Hepatic stellate cell (primary cell): ENCODE measurements at regions not wholly inside any gene's neighbourhood (a gene's known extent, or its start where the extent isn't known, plus 50 kb on each side); places are given as distances from the start of the nearest gene placed in this dataset.
"Not testable (repeated sequence)": the region's sequence is repeated elsewhere in the genome, so short reads cannot be mapped to it uniquely, and the experiment has no call there.

Source experiments
- DNase-seq: peaks from one replicate; pipeline ENCODE4 v3.0.0; 2011; ENCODE audit warnings: low spot score

DNA sequence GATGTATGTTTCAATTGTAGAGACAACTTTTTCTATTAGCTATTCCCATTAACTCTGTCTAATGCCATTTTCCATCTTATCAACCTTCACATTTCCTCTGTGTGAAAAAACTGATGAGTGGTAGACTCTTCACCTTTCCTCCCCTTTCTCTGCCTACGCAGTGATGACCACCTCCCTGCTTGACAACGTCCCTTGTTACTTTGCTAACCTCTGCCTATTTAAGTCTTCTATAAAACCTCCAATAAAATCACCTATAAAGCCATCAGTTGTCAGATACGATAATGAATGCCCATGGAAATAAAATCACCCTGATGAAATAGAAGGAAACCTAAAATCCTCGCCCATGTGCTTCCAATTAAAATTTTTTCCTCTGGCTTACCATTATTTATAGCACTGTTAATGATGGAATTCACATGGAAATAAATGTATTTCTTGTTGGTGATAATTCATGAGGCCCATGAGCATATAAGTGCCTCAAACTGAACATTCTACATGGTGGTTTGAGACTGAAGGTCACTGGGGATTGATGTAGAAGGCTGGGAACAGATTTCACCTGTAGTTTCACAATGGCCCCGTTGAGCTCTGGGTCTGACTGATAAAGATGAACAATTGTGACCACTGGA, 1454.0 kb upstream of the SEL1L start:
- DNase-seq = no peak

DNA sequence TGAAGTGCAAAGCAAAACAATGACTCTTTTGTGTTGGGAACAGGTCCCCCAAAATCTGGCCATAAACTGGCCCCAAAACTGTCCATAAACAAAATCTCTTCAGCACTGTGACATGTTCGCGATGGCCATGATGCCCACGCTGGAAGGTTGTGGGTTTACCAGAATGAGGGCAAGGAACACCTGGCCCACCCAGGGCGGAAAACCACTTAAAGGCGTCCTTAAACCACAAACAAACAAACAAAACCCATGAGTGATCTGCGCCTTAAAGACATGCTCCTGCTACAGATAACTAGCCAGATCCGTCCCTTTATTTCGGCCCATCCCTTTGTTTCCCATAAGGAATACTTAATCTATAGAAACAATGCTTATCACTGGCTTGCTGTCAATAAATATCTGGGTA, 1460.9 kb upstream of the SEL1L start:
- not testable (repeated sequence) for DNase-seq

DNA sequence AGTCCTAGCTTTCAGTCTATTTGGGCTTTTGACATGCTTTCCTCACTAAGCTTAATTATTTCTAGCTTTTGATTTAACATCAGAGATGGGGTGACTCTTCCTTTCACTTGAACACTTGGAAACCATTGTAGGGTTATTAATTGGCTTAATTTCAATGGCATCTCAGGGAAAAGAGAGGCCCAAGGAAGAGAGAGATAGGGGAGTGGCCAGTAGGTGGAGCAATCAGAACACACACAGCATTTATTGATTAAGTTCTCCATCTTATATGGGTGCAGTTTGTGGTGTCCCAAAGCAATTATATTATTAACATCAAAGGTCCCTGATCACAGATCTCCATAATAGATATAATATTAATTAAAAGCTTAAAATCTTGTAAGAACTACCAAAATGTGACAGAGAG, 1466.1 kb upstream of the SEL1L start:
- no peak for DNase-seq

DNA sequence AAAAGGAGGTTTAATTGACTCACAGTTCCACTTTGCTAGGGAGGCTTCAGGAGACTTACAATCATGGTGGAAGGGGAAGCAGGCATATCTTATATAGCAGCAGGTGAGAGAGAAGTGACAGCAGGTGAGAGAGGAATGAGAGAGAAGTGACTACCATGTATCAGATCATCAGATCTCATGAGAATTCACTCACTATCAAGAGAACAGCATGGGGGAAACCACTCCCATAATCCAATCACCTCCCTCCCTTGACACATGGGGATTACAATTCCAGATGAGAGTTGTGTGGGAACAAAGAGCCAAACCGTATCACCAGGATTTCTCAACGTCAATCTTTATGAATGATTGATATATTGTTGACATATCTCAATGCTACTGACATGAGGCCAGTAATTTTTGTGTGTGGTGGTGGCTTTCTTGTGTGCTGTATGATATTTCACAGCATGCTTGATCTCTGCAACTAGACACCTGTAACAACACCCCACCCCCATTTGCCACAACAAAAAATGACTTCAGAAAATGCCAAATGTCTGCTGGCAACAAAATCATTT, 1470.9 kb upstream of the SEL1L start:
- no peak for DNase-seq

DNA sequence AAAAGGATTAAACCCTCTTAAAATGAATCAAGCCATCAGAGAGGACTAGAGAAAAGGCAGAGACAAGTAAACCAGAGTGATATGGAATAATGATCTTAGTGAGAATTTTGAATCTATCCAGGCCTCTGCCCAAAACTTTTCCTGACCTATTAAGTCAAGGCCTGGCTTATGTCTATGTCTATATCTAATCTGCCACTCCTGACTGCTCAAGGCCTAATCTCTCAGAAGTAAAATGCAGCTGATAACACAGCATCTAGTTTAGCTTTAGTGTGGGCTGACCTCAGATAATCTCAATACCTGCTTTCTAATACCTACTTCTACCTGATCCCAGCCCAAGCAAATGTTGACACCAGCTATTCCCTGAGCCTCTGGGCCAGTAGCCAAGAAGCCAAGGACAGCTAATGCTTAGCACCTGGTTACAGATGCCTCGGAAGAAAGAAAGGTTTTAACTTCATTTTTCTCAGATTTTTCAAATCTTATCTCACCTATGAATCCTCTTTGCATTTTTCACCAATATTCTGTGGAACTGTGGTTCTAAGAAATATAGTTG, 1472.5 kb upstream of the SEL1L start:
- no peak for DNase-seq

DNA sequence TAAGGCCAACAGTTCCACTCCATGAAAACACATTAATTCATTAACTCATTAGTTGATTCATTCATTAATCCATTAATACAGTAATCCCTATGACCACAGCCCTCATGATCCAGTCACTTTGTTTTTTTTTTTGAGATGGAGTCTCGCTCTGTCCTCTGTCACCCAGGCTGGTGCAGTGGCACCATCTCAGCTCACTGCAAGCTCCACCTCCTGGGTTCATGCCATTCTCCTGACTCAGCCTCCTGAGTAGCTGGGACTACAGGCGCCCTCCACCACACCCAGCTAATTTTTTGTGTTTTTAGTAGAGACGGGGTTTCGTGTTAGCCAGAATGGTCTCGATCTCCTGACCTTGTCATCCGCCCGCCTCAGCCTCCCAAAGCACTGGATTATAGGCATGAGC, 1473.4 kb upstream of the SEL1L start:
- DNase-seq = not testable (repeated sequence)

DNA sequence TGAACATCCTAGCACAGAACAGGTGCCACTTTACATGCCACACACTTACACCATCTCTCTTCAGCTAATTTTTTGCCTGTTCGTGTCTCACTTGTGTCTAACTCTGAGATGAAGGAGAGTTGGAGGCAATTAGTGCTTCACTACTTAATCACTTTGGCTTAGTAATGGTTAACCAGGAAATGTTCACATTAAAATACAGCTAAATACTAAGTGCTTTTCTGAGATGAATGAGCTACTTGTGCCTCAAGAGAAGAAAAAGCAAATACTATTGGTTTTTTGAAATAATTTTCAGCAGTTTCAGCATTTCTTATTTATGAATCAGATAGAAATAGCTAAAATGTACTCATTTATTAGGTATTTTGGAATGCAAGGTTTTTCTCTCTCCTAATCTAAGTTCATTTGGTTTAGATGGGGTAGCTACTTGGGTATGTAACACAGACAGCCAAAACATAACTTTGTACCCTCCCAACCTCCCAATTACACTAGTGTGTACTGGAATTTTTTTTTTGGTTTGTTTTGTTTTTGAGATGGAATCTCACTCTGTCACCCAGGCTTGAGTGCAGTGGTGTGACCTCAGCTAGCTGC, 1474.1 kb upstream of the SEL1L start:
- DNase-seq = no peak

DNA sequence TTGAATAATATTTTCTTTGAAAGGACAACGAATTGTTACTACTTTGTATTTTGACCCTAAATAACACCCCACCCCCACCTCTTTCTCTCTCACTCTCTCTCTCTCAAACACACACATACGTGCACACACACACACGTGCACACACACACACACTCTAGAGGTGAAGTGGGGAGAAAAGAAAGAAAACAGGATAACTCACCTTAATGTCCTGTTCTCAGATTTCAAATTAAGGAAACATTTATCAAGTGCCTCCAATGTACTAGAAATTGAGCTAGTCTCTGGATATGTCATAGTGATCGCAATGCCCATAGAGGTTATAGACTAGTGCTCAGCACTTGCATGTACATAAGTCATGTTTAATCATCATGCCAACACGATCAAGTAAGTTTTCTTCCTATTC, 1483.6 kb upstream of the SEL1L start:
- DNase-seq = no peak

DNA sequence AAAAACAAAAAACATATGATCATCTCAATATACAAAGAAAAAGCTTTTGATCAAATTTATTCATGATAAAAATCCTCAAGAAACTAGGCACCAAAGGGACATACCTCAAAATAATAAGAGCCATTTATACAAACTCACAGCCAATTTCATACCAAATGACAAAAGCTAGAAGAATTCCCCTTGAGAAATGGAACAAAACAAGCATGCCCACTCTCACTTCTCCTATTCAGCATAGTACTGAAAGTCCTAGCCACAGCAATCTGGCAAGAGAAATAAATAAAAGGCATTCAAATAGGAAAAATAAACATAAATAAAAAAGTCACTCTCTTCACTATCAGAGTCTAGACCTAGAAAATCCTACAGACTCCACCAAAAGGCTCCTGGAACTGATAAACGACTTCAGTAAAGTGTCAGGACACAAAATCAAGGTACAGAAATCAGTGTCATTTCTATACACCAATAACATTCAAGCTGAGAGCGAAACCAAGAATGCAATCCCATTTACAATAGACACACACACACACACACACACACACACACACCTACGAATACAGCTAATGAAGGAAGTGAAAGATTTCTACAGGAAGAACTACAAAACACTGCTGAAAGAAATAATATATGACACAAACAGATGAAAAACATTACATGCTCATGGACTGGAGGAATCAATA, 1486.2 kb upstream of the SEL1L start:
- no peak for DNase-seq

DNA sequence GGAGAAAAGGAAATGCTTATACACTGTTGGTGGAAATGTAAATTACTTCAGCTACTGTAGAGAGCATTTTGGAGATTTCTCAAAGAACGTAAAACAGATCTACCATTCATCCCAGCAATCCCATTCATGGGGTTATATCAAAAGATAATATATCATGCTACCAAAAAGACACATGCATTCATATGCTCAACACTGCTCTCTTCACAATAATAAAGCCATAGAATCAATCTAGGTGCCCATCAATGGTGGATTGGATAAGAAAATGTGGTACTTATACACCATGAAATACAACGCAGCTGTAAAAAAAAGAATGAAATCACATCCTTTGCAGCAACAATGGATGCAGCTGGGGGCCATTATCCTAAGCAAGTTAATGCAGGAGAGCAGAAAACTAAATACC, 1487.7 kb upstream of the SEL1L start:
- DNase-seq = no peak

DNA sequence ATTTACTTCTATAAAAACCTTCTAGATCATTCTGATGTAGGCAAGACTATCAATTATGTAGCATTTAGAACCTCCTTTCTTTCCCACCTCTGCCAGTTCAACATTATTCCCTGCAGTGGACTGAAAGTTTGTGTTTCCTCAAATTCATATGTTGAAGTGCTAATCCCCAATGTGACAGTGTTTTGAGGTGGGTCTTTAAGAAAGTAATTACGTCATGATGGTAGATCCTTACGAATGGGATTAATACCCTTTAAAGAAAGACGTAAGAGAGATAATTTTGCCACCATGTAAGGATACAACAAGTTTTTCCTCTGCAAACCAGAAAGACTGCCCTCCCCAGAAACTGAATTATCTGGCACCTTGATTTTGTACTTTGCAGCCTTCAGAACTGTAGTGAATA, 1489.7 kb upstream of the SEL1L start:
- no peak for DNase-seq

DNA sequence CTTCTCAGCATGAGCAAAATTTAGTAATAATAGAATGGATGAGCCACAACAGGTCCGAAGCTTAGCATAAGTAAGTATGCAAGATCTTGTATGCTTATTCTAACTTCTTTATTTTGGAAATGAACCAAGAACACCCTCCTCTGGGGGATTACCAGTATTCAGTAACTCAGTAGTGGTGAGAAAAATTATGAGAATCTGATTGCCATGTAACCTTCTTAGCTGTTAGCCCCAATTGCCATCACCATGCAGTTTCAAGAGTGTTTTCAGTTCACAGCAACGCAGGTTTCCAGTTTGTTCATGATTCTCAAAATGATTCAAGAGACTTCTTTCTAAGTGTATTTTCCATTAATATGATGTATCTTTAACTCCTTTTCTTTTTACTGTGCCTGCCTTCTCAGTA, 1507.6 kb upstream of the SEL1L start:
- no peak for DNase-seq

DNA sequence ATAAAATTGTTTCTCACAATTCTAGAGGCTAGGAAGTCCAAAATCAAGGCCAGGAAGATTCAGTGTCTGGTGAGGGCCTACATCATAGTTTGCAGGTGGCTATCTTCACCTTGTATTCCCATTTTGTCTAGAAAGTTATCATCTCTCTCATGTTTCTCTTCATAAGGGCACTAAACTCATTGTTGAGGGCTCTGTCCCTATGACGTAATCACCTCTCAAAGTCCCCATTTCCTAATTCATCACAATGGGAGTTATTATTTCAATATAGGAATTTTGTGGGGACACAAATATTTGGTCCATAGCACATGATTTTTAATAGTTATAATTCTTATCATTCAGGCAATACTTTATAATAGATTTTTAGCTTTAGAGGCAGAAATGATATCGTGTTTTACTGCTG, 1509.2 kb upstream of the SEL1L start:
- no peak for DNase-seq

DNA sequence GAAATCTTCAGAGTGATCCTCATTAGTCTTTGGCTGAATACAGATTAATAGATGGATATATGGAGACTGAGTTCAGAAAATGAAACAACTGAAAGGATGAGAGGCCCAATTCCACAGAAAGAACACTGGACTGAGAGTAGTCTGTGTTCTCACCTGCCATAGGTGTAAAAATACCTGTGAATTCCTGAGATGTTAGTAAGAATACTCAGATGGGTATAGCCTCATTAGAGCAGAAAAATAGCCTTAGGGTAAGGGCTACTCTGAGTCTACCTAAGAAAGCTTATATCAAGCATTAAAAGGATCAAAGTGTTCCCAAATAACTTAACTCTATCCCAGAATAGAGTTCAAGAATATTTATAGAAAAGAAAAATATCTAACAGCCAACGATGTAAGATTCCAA, 1510.3 kb upstream of the SEL1L start:
- DNase-seq = no peak

DNA sequence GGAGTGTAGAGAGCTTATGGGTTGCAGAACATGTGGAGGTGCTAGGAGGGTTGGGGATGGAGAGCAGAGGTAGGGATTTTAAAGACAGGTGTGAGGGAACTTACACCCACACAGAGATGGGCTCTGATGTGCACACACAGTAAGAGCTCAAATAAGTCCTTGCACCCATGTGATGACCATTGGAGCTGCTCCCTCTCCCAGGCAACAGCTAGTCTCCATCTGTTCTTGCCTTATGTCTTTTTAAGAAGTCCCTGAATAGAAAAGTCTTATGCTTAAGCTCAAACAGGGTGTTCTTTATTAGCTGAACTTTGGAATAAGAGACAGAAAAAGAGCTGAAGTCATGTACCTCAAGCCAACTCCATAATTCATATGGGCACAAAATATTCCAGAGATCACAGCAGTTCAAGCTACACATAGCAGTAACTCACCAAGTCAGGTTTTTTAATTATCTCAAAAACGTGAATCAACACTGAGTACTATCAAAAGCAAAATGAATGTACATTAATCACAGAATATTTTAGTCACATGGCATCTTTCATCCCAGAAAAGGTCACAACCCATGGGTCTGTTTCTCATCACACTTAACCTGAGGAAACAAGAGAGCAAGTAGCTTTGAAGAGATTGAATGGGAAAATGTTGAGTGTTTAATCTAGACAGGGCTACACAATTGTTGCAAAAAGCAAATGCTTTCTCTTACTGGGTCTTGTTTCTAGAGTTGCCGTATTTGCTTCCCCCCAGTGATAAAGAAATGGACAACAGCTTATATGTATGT, 1513.6 kb upstream of the SEL1L start:
- DNase-seq = no peak

DNA sequence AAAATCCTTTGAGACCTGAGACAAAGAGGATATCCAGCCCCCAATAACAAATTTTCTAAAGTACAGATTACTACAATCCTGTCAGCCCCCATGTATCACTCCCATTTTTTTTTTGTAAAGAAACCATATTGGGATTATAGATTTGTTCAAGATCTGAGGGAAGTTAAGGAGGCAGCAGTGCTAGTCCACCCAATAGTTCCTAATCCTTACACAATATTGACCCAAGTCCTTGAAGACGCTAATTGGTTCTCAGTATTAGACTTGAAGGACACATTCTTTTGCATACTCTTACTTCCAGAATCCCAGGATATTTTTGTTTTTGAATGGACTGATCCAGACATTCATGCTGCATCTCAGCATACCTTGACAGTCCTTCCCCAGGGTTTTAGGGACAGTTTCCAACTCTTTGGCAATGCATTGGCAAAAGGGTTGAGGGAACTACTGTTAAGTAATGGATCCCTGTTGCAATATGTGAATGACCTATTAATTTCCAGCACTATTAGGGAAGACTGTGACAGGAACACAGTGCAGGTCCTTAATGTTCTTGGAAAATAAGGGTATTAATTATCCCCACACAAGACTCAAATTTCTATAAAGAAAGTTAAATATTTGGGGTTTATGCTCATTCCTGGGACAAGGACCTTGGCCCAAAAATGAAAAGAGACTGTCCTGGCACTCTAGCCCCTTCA, 1519.5 kb upstream of the SEL1L start:
- no peak for DNase-seq

DNA sequence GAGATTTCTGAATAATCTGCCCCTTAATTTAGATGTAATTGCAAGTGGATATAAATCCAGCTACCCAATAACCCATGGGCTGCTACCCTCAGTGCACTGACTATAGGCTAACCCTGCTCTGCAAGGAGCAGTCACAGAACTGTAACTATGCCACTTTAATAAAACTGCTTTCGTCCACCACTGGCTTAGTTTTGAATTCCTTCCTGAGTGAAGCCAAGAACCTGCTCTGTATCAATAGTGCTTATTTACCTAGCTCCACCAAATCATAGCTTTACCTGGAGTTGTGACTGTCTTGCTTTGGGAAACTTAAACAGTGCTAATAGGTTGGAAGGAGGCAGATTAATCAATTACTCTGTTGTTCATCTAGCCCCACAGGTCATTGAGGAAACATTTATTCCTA, 1524.4 kb upstream of the SEL1L start:
- DNase-seq = no peak

DNA sequence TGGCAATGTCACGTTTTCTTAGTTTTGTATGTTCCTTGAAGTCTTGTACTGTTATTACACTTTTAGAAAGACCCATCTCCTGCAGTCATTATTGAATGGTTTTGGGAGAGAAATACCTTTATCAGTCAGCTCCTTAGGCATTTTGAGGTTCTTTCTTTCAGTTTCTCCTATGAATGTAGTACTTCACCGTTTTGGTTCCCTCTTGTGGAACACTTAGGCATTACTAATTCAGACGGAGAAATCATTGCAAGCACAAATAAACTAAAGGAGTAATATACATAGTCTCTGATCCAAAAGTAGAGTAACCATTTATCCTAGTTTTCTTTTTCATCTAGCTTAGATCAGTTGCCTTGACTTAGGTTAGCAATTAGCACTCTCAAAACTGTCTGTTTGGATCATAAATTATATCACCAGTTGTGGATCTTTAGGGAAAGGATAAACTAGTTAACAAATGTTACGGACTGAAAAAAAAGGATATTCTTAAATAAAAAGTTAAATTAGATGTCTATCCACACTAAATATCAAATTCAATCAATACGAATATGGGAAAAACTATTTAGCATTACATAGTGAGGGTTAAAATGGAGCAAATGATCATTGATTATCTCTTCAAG, 1538.3 kb upstream of the SEL1L start:
- no peak for DNase-seq

DNA sequence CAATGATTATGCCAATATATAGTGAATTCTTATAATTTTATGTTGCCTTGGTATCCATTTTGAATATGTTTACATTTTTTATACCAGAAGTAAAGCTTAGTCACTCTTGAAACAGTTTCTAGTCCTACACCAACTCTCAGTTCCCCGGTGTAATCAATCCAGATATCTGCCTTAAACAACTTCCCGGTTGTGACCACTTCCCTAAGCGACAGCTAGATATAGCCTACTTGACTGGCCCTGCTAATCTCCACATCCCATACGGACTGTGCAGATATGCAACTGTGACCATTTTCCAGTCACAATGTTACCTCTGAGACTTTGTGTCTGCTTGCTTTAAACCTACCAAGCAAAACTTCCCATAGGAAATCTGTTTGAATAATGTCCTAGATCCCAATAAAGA, 1551.5 kb upstream of the SEL1L start:
- DNase-seq = no peak

DNA sequence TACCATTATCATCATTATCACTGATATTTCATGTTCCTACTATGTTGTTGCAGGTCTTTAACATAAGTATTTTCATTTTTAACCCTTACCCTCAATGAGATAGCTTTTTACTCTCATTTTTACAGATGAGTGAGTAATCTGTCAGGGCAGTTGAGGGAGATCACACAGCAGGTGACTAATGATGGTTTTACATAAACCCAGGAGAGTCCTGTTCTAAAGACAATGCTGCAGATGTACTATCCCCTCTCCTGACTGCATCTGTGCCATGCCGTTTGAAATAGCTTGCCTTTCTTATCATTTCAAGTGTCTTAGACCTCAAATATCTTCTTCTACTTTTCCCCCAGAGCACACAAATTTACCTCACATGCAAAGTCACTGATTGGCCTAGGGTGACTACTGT, 1552.1 kb upstream of the SEL1L start:
- DNase-seq = no peak
